Activated effector memory CD4-positive, alpha-beta T cell treated with anti-CD3 and anti-CD28 coated beads, Interleukin-2, amount 50 U/mL, for 16 hours (primary cell): ENCODE measurements at regions not wholly inside any gene's neighbourhood (a gene's known extent, or its start where the extent isn't known, plus 50 kb on each side); places are given as distances from the start of the nearest gene placed in this dataset.

Experiments used
- DNase-seq: peaks from one replicate; pipeline ENCODE4 v3.0.0-alpha.2; 2020

DNA sequence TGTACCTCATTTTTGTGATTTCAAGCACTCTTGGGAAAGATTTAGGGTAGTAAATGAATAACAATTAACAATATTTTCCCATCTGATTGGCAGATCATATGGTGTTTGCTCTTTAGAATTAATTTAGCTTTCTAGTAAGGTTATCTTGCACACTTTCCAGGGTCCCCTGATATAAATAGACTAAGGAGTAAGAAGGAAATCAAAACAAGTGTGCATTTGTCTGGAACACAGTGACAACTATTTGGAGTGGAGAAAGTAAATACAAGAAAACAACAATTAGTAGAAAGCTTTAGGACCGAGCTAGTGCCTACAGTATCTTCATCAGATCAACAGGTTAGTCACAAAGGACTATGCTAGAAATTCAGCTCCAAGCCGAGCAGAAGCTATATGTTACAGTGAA, 429.5 kb downstream of the COG6 start:
- no peak for DNase-seq

DNA sequence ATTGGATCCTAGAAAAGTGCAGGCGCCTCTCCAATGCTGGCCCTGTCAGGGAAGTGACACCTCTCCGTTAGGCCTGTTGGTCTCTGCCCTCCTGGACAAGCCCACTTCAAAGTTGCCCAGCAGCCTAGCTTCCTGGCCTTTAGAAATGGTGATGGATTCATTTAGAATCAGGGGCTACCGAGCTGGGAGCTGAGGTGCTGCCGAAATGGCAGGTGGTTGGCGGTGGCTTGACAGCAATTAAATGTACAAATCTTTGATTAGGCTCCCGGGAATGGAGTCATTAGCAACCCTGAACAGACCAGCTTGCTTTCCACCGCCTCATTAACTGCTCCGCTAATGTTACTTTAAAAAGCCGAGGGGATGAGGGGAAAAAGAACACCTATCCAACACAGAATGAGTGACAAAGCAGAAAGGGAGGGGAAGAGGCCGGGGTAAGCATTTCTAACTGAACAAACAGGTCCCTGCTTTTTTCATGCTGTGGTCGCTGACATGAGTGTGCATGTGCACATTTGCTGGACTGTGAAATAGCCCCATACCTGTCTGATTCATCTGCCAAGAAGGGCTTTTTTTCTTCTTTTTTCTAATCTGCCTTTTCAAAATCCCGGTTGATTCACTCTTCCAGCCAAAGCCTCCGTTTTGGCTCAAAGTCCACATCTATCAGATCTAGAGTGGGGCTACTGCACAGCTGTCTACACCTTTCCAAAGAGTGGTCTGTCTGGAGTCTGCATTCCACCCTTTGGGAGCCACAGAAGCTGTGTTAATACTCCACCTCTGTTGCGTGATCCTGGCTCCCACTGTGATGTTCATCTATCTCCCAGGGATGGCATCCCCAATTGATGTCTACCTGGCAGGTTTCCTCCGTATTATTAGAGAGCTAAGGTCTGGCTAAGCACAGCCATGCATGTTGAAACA, 431.9 kb downstream of the COG6 start:
- no peak for DNase-seq

DNA sequence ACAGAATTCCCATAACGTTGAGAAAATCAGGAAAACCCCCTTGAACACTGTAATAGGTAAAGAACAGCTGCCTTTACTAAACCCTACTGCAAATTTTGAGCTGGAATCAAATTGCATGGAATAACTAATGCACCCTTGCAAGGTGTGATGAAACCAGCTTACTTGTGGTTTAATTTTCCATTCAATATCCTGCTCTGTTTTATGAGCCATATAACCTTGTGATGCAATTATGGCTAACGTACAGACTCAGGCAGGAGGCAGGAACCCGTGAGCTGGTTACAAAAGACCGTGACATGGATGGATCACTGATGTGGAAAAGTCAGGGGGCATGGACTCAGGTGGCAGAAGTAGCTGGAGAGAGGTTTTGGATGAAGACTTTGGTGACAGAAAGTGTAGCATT, 438.6 kb downstream of the COG6 start:
- no peak for DNase-seq

DNA sequence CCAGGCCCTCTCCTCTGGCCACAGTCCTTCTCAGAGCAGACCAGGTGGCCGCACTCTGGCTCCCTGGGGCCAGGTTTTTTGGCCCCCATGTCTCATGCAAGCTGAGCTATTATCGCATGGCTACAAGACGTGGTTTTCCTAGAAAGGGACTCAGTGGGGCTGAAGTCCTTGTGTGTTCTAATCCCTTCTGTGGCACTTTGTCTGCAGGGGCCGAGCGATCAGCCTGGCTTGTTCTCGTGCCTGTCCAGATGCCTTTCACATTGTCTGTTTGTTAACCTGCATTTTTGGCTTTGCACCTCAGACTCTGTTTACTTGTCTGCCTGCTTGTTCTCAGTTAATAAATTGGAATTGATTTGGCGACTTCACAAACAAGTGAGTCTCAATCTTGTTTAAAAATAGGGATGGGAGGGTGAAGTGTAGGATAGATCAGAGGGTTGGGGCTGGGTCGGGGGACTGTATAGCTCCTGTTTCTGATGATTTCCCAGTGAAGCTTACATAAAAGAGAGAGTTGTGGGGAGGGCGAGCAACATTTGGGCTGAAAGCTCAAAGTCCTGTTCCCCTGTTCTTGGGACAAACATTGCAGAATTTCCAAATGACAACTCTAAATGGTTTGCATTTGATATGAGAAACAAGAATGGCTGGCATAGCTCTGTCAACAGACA, 440.4 kb downstream of the COG6 start:
- DNase-seq = no peak

DNA sequence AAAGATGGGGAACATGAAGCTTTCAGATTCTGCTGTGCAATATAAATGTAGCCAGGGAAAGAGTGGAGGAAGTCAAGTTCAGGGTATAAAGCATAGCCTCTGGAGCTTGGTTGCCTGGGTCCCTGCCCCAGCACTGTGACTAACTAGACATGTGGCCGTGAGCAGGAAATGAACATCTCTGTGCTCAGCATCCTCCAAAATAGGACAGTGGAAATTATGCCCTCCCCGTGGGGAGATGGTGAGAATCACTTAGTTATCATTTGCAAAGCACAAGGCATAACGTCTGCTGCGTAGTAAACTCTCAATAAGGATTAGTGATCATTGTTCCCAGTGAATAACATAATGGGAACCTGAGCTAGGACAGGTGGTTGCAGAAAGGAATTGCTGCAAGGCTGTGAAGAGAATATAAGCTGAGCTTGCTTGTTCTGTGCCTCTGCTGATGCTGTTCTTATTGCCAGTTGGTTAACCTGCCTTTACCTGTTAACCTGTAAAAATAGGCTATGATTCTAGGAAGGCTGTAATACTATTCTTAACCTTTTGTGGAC, 441.0 kb downstream of the COG6 start:
- peak; percentile 75 for DNase-seq

DNA sequence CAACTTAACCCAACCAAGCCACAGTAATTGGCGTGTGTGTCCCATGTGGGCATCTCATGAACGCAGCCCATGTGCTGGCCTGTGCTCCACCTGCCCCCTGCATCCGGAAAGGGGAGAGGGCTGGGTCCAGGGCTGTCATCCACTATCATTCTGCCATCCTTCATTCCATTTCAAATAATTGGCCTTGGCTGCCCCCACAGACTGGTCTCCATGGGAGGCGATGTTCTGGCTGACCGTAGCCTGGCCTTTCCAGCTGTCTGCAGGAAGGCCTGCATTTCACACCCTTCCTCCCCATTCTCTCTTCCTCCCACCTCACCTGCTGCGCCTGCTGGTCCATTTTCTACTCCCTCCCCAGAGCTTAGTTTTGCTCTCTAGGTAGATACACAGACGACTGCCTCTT, 442.8 kb downstream of the COG6 start:
- no peak for DNase-seq

DNA sequence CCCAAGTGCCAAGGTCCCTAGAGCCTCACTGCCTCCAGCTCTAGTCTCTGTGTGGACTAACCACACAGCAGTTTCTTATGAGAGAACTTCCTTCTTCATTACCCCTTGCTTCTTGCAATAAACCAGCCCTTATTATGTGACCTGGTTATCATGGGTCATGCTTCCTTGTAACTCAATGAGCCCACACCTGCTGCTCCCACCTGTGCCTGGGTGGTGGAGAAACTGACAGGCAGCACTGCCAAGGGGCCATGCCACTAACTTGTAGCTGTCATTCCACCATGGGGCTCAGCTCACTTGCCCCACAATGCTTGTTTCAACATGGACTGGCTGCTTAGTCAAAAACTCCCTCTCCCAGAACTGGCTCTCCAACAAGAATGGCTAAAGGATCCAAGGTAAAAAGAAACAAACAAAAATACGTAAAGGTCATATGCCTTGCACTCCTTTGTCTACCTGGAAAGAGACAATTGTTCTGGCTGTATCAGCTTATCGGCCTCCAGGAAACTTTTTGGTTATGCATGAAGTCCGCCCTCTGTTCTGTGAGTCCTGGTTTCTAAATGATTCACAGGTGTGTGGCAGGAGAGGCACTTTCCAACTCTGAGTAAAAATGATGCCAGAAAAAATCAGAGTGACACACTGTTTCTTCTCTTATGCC, 446.4 kb downstream of the COG6 start:
- DNase-seq = peak; percentile 72

DNA sequence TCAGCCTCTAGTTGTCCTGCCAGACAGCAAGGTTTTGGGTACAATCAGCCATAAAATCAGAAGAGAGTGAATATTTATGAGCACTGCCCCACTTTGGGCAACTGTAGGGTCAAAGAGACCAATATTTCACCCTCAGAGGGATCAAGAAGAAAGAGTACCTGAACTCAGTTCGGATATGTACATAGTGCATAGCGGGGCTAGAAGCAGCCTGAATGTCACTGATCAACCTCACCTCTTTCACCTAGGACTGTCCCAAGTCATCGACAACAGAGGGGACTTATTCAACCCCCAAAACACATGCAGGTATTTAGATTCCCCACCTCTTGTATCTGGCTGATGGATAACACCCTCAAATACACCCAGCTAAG, 446.9 kb downstream of the COG6 start:
- DNase-seq = no peak

DNA sequence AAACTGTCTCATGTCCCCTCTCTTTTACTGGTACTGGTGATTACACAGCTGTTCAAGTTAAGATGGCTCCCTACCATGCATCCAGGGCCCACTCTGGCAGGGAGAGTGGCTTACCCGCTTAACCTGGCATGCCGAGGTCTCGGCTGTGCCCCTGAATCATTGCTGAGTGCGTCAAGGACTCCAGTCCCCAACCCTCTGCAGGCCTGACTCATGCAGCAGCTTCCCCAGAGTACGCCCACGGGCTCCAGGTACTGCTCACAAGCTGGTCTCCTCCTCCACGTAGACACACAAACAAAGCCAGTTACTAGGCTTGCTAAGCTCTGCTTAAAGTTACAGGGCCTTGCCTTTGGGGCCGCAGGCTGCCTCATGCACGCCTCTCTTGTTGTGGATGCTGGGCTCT, 447.4 kb downstream of the COG6 start:
- peak; percentile 94 for DNase-seq

DNA sequence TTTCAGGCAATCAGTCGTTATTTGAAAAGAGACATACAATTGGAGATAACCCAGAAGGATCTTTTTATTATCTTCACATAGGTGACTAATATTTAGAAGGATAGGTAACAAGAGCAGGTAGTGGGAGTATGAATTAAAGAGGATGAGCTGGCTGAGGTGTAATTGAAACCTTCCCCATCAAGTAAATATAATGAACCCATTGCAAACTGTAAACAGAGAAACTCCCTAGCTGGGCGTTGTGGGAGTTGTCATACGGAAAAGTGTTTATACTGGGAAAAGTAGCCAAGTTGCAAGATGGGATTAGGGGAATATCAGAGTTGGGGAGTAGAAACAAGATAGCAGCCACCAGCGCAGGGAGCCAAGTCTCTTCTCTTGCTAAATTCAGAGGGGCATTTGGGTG, 448.4 kb downstream of the COG6 start:
- no peak for DNase-seq

DNA sequence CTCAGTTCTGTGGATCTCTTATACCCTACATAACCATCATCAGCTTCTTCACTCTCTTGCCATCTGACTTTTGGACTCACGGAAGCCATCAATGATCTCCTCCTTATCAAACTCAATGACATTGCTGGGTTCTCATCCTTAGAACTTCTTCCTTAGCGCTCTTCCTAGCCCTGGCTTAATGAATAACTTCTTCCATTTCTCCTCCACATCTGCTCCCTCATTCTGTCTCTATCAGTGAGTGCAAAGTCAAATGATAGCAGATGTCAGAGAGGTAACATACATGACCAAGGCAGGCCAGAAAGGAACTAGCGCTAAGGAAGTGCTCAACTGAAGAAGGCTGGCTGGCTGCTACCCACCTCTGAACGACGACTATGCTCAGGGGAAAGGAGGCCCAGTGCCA, 449.8 kb downstream of the COG6 start:
- no peak for DNase-seq

DNA sequence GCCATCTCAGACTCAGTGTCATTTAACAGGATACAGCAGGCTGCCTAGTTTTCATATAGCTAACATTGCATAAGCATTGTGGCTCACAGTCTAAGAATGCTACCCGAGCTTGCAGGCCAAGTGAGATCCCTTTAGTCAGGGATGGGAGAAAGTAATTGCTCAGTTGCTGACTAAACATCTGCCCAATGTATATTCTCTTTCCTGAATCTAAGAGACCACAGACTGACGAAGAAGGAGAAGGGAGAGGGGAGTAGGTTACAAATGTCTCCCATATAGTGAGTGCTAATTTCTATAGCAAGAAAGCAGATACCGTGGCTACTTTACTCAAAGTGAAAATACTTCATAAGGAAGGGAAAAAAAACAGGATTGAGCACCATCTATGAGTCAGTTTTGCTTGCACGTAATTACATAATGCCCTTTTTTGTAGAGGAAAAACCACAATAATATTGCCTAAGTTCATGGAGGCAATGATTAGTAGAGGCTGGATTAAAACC, 453.9 kb downstream of the COG6 start:
- DNase-seq = no peak

DNA sequence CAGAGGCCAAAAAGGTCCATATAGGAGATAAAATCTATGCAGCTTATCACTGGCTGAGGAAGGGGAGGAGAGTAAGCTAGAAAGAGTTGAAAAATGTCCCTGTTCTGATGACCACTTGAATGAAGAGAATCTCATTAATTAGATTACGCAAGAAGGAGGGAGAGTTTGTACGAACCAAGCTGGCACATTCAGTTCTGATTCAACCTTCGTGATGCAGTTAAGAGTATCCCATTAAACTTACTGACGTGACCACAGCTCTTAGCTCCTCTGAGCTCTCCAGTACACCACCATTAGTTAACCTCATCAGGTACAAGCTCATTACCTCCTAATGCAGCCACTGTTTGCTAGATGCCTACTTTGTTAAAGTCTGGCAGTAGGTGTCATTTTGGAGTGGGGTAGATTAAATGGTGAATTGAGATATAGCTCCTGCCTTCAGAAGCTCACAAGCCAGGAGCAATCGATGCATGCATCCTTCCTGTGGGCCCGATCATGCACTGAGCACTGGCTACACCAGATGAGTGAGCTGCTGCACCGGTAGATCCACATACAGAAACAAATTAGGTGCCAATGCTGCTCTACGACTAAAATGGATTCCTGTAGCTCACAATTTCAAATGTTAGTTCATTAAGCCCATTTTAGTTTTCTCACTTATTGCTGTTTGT, 458.3 kb downstream of the COG6 start:
- DNase-seq = no peak

DNA sequence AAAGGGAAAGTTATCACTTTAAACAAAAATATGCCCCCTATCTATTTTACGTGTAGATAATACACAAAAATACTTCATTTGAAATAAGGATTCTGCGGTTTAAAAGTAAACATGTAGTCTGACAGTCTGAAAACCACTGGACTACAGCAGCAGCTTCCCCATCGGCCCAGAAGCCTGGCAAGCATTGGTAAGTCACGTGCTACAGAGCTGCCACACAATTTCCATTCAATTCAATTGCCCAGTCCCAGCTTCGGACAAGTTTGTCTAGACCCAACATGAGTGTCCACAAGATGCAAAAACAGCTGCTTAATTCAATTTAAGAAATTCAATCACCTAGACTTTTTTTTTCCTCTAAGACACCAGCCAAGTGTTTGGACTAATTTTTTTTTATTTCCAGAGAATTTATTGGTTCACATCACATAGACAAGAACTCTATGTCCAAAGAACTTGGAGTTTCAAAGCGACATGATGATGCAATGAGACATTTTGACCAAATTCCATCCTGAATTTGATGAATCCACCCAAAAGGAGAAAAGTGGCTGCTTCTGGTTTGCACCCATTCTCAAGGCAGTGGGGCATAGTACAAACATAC, 458.9 kb downstream of the COG6 start:
- DNase-seq = no peak

DNA sequence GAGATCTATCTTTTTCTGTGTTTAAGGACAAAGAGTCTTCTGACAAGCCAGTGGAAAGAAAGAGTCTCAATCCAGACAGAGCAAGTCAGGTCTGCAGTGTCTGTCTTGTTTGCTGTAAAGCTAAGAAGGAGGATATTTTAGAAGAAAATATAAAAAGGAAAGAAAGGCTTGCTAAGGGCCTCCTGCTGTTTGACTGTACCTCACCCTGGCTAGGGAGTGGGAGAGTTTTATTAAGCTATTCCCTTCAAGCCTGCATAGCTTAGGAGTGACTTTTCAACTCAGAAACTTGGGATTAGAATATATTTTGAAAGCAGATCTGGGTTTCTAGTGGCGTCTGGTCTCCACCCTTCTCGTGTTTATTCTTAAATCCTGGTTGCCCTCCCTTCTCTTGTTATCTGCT, 460.0 kb downstream of the COG6 start:
- no peak for DNase-seq

DNA sequence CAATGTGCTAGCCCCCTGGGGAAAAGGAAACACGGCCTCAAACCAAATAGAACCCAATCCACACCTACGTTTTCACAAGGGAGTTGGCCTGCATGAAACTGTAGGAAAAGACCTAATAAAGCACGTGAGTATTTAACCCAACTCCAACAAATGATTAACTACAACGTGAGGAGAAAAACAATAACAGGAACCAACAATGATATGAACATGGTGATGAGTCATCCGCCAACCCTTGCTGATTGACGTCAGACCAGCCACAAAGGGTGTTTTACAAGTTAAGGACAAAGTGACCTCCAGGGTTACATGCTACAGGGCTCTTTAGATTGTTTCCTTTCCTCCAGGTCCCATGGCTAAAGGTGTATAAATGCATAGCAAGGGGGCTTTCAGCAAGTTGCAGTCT, 460.5 kb downstream of the COG6 start:
- DNase-seq = peak; percentile 78

DNA sequence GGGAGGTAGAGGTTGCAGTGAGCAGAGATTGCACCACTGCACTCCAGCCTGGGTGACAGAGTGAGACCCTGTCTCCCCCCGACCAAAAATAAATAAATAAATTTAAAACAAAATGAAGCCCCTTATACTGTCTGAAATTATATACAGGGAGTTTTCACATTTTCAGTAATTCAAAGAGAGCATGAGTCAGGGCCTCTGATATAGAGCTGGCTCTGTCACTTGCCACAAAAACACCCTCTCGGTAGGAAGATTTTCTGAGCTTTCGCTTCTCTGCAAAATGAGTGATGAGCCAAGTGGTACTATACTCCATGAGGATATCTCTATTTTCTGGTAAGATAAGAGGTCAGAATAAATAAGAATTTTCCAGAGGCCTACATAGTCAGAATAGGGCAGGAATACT, 462.9 kb downstream of the COG6 start:
- DNase-seq = no peak

DNA sequence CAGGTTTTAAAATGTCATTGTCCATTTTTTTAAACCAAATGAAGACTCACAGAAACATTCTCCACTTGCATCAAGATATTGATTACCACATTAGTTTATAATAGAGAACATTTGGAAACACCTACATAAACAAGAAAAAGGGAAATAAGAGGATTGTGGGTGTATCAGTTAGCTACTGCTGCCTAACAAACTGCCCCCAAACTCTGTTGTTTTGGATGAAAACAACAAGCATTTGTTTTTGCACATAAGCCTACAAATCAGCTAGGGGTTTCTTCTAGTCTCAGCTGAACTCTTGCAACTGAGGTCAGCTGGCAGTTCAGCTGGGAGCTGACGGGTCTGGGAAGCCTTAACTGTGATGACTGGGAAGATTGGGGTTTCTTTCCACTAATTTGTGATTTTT, 464.4 kb downstream of the COG6 start:
- DNase-seq = no peak

DNA sequence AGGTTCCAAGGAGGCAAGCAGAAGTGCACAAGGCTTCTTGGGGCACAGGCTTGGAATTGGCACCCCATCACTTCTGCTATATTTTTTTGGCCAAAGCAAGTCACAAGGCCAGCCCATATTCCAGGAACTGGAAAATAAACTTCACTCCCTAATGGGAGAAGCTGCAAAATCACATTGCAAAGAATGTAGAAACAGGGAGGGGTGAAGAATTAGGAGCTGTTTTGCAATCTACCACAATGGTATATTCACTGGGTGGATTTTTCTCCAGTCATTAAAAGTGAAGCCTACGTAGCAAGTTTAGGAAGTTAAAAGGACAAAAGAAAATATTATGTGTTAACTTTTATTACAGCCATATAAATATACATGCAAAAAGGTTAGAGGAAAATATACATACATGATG, 464.8 kb downstream of the COG6 start:
- DNase-seq = no peak

DNA sequence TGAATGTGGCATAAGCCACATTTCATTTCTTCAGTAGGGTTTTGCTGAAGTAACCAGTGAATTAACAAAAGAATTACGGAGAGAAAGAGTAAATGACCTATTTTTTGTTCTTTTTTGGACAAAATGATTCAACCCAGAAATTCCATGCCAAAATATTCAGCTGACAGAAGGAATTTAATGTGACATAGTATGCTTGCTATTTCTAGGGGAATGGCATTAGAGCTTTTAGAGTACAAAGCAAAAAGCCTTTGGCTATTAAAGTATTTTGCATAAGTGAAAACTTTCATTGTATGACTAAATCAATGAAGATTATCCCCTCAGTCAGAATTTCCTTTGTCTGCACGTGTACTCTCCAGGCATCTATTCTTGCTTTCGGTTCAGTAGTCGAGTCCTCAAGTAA, 465.3 kb downstream of the COG6 start:
- no peak for DNase-seq

DNA sequence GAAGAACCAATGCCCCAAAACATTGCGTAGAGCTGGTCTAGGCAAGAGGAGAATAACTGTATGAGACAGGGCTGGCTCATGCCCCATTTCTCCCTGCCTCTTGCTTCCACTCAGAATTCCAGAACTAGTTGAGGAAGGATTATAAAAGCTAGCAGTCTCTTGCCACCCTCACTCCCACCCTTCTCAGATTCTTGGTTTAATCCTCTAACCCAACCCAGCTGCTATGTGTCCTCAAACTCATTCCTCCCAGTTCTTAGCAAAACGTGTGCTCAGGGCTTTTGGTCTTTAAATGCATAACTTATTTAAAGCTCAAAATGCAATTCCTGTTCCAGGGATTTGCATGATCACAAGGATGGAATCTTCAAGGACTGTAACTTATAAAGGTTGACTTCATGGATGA, 466.3 kb downstream of the COG6 start:
- no peak for DNase-seq

DNA sequence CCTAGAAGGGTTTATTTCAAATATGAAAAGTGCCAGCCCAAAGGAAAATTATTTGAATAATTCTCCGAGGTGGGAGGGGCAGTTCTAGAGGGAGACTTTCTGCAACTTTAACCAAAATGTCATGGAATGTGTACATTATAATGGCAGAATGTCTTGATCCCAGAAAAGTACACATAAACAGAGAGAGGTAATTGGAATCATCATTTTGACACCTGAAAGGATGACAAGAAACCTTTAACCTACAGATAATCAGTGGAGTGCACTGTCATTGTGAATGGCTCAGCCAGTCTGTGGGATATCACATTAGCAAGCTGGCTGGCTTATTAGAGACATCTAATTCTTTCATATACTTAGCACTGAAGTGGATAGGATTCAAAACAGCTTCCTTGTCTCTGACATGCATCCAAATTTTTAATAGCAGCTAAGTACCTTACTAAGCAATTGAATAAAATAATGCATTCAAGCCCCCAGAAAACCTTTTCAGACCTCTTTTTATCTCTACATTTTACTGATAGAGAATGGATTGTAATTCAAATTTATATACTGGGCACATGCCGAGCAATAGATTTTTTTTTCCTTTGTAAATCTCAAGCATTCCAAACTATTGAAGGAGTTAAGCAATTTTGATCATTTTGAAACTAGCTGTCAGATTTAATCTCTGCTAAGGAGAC, 468.6 kb downstream of the COG6 start:
- DNase-seq = no peak
